Spleen (tissue), 11 donors: ENCODE measurements at regions not wholly inside any gene's neighbourhood (a gene's known extent, or its start where the extent isn't known, plus 50 kb on each side); places are given as distances from the start of the nearest gene placed in this dataset.
"Not testable (repeated sequence)": the region's sequence is repeated elsewhere in the genome, so short reads cannot be mapped to it uniquely, and the experiment has no call there.

Experiments
- DNase-seq: peaks from one replicate; pipeline ENCODE4 v3.0.0-alpha.2; 2020
- H3K27ac ChIP-seq, 8 donors: fragments of 200-600 bp; sonication (generic) in 7 of 8; 1 replicate in 4 of 8; 2 replicates in 4 of 8; pipeline versions ENCODE4 v1.5.0 to v1.8.0; 2016 to 2021; ENCODE audit warnings: inconsistent platforms in 4 of 8, mild to moderate bottlenecking in 4 of 8, moderate library complexity in 1 of 8
- H3K27me3 ChIP-seq, 7 donors: fragments of 200-600 bp; sonication (generic) in 6 of 7; replicated peaks in 1 of 7; 1 replicate in 4 of 7; 2 replicates in 3 of 7; pipeline versions ENCODE4 v1.5.0 to v1.8.0; 2016 to 2021; ENCODE audit warnings: inconsistent platforms in 3 of 7, mild to moderate bottlenecking in 1 of 7
- H3K36me3 ChIP-seq, 6 donors: fragments of 200-600 bp; sonication (generic) in 5 of 6; 1 replicate in 4 of 6; 2 replicates in 2 of 6; pipeline versions ENCODE4 v1.5.0 to v1.8.0; 2016 to 2021; ENCODE audit warnings: inconsistent platforms in 2 of 6
- H3K4me1 ChIP-seq, 6 donors: fragments of 200-600 bp; sonication (generic) in 5 of 6; 1 replicate in 3 of 6; 2 replicates in 3 of 6; pipeline versions ENCODE4 v1.5.0 to v1.8.0; 2016 to 2021; ENCODE audit warnings: inconsistent platforms in 3 of 6
- H3K4me3 ChIP-seq, 8 donors: fragments of 200-600 bp; sonication (generic) in 7 of 8; 1 replicate in 4 of 8; 2 replicates in 4 of 8; pipeline versions ENCODE4 v1.5.0 to v1.8.0; 2016 to 2021; ENCODE audit warnings: inconsistent platforms in 4 of 8, mild to moderate bottlenecking in 4 of 8, moderate library complexity in 2 of 8
- H3K9me3 ChIP-seq, 8 donors: fragments of 200-600 bp; sonication (generic) in 7 of 8; 1 replicate in 4 of 8; 2 replicates in 4 of 8; pipeline versions ENCODE4 v1.5.0 to v1.8.0; 2016 to 2021; ENCODE audit warnings: inconsistent platforms in 4 of 8
- POLR2A ChIP-seq, 3 donors: fragments of 450-650 bp; IDR thresholded peaks; one replicate each; pipeline ENCODE4 v1.5.1; 2017; ENCODE audit warnings: antibody characterized with exemption in 3 of 3, mild to moderate bottlenecking in 1 of 3
- POLR2AphosphoS5 ChIP-seq, 3 donors: sonication (generic); formaldehyde crosslinking; IDR thresholded peaks; one replicate each; pipeline ENCODE4 v1.5.1; 2017; ENCODE audit warnings: antibody characterized with exemption in 3 of 3
- WGBS, 5 donors: extraction: QIAGEN DNeasy Blood & Tissue Kit in 3 of 5; methylation state at CpG; one replicate each; pipeline versions ENCODE4 v1.1.5 to v1.1.7; 2013 to 2018; 5-methylcytosine and 5-hydroxymethylcytosine counted together
- intact Hi-C: fragments of 100-400 bp; cut with DNase I; formaldehyde crosslinking; loops from one replicate; pipeline ENCODE4 v1.15.0; 2023; ENCODE audit warnings: low total_unique reads
- TF ChIP-seq, protein P1 (sequence below), 11 experiments: fragments of 200-600 bp in 7 of 11; fragments of 450-650 bp in 4 of 11; sonication (generic) in 4 of 11; IDR thresholded peaks in 8 of 11; conservative IDR thresholded peaks in 3 of 11; 1 replicate in 7 of 11; 2 replicates in 4 of 11; pipeline versions ENCODE4 v1.4.0 to v1.8.0; 2016 to 2021; ENCODE audit warnings: antibody characterized with exemption in 11 of 11, inconsistent platforms in 4 of 11, mild to moderate bottlenecking in 1 of 11
- donor health status: healthy with polysubstance abuse.
- donor health status: DM: no; HTN: no; CAD: no; lungs with moderate emphysema.
- donor health status: DM: no; HTN: no; CAD: no.
- donor health status: Bipolar disorder and iron deficiency.
- donor health status: healthy.
- donor health status: DM: no; HTN: no; CAD: no.
- donor health status: DM: yes; HTN: yes; CAD: no.

DNA sequence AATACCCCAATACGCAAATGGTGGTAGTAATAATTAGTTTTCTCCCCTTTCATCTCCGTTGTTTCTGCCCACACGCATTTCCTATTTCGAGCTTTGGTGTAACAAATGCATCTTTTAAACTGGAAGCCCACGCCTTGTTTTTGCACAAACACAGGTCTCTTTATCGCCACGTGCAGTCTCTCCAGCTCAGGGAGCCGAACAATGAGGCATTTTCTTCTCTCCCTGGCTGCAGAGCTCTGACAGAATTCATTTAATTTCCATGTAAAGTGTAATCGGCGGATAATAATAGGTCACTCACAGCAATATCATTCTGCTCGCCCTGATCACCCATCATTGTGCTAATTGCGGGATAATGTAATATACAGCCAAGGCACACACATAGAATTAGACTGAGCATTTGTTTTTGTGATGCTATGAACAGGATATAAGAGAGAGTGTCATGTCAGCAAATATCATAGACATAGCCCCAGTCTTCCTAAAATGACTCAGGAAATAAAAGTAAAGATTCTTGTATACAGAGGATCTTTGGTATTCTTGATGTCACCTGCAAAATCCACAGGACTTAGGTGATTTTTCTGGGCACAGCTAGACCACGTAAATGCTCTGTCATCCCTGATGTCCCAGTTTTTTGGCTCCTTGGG is 452.6 kb upstream of the CDH11 start:
- H3K4me1 ChIP-seq: no peaks in the 10 kb centered on the region
- no peak overlapping the region for H3K27ac ChIP-seq
- TF ChIP-seq POLR2A (IDR thresholded peaks at IDR 0.05) (no peak), POLR2AphosphoS5 (IDR thresholded peaks at IDR 0.05) (no peak)
- TF ChIP-seq, protein P1, sequence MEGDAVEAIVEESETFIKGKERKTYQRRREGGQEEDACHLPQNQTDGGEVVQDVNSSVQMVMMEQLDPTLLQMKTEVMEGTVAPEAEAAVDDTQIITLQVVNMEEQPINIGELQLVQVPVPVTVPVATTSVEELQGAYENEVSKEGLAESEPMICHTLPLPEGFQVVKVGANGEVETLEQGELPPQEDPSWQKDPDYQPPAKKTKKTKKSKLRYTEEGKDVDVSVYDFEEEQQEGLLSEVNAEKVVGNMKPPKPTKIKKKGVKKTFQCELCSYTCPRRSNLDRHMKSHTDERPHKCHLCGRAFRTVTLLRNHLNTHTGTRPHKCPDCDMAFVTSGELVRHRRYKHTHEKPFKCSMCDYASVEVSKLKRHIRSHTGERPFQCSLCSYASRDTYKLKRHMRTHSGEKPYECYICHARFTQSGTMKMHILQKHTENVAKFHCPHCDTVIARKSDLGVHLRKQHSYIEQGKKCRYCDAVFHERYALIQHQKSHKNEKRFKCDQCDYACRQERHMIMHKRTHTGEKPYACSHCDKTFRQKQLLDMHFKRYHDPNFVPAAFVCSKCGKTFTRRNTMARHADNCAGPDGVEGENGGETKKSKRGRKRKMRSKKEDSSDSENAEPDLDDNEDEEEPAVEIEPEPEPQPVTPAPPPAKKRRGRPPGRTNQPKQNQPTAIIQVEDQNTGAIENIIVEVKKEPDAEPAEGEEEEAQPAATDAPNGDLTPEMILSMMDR (IDR thresholded peaks at IDR 0.05 in 8 of 11, conservative IDR thresholded peaks at IDR 0.05 in 3 of 11): no peak
- peaks cover 0 to 9% (median 7%) of the 10 kb centered on the region in 8 donors for H3K9me3 ChIP-seq
- no peaks in the 10 kb centered on the region for H3K36me3 ChIP-seq
- no peak overlapping the region for H3K4me3 ChIP-seq
- 71 to 89% (median 77%) methylated on average over 13 of the region's 13 CpGs for whole genome bisulfite sequencing, 5 donors
- no peaks in the 10 kb centered on the region for H3K27me3 ChIP-seq
- no peak for DNase-seq
- intact Hi-C loops: no loop called here

DNA sequence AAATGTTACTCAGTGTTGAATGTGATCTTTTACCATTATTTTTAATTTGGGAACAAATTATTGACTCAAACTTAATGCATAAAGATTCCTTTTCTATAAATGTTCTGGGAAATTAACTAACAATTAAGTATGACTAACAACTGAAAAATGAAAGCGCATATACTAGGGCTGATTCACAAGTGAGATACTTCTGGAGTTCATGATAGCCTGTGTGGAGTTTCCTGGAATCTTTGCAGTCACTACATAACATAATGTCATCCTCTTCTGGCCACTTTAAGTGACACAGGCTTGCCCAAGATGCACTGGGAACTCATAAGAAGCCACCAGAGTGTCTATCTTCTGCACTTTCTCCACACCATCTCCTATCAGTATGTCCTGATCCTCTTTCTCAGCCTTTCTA is 450.3 kb upstream of the CDH11 start:
- Histone ChIP-seq H3K4me3 (no peak overlapping the region), H3K36me3 (no peaks in the 10 kb centered on the region), H3K4me1 (no peaks in the 10 kb centered on the region), H3K27ac (no peak overlapping the region), H3K9me3 (peaks cover 0 to 13% (median 7%) of the 10 kb centered on the region in 8 donors), H3K27me3 (no peaks in the 10 kb centered on the region)
- DNase-seq: no peak
- TF ChIP-seq, protein P1 (IDR thresholded peaks at IDR 0.05 in 8 of 11, conservative IDR thresholded peaks at IDR 0.05 in 3 of 11): no peak
- TF ChIP-seq POLR2A (IDR thresholded peaks at IDR 0.05) (no peak), POLR2AphosphoS5 (IDR thresholded peaks at IDR 0.05) (no peak)
- 66 to 88% (median 73%) methylated on average over 1 of the region's 1 CpG for WGBS, 5 donors
- intact Hi-C loops: no loop called here

DNA sequence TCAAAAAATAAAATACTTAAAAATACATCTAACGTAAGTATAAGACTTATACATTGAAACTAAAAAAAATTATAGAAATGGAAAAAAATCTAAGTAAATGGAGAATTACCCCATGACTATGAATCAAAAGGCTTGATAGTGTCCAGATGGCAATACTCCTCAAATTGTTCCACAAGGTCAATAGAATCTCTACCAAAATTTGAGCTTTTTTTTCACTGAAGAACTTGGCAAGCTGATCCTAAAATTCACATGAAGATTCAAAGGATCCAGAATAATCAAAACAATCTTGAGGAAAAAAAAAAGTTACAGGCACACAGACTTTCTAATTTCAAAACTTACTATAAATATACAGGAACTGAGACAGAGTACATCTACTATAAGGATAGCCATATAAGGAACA is 448.4 kb upstream of the CDH11 start:
- Histone ChIP-seq H3K27me3 (no peaks in the 10 kb centered on the region), H3K27ac (no peak overlapping the region), H3K36me3 (no peaks in the 10 kb centered on the region), H3K4me1 (no peaks in the 10 kb centered on the region), H3K9me3 (peaks cover 0 to 13% (median 7%) of the 10 kb centered on the region in 8 donors), H3K4me3 (no peak overlapping the region)
- DNase-seq: no peak
- WGBS, 5 donors: 87 to 95% (median 90%) methylated on average over 1 of the region's 1 CpG
- no peak for TF ChIP-seq POLR2AphosphoS5 (IDR thresholded peaks at IDR 0.05)
- TF ChIP-seq POLR2A (IDR thresholded peaks at IDR 0.05): no peak
- TF ChIP-seq, protein P1 (IDR thresholded peaks at IDR 0.05 in 8 of 11, conservative IDR thresholded peaks at IDR 0.05 in 3 of 11): no peak
- intact Hi-C loops: no loop called here

DNA sequence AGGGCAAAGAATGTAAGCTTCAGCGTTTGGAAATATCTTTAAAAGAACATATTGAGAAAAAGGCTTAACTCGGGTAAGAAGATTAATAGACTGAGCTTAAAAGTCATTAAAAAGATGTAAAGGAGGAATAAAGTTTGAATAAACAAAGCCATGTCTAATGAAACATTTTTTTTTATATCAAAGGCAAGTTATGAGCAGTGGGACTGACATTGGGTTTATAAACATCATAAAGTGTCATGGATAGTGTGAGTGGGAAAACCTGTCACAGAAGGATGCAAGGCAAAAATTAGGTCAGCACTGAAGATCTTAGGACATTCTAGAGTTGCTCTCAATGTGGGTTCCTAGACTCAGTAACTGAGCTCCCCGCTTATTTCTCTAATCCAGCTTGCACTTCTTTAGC is 438.0 kb upstream of the CDH11 start:
- Histone ChIP-seq H3K9me3 (peaks cover 0 to 31% (median 20%) of the 10 kb centered on the region in 8 donors), H3K36me3 (no peaks in the 10 kb centered on the region), H3K4me3 (no peak overlapping the region), H3K27ac (no peak overlapping the region), H3K4me1 (no peaks in the 10 kb centered on the region), H3K27me3 (no peaks in the 10 kb centered on the region)
- intact Hi-C loops: no loop called here
- no peak for TF ChIP-seq POLR2A (IDR thresholded peaks at IDR 0.05)
- TF ChIP-seq, protein P1 (IDR thresholded peaks at IDR 0.05 in 8 of 11, conservative IDR thresholded peaks at IDR 0.05 in 3 of 11): no peak
- DNase-seq: no peak
- WGBS, 5 donors: 83 to 95% (median 89%) methylated on average over 3 of the region's 3 CpGs

DNA sequence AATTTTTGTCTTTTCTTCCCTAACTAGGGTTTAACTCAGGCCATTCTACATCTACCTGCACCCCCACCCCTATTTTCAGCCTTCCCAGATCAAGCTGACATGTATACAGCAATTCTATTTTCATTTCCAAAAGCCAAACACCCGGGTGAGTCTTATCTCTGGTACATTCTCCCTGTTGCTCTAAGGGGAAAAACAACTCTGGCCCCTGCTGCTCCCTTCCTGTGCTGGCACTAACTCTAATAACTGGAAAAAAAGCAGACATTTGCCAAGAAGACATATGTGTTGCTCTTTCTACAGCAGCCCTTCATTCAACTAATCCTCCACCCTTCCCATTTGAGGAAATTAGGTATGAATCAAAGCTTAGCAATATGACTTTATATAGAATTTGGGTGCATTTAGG is 427.8 kb upstream of the CDH11 start:
- peaks cover 0 to 14% (median 3%) of the 10 kb centered on the region in 8 donors for H3K9me3 ChIP-seq
- H3K36me3 ChIP-seq, H3K4me1 ChIP-seq, DNase-seq, H3K27ac ChIP-seq, H3K4me3 ChIP-seq, intact Hi-C loops, H3K27me3 ChIP-seq: not testable (repeated sequence)
- WGBS, 5 donors: 9 to 34% (median 26%) methylated on average over 1 of the region's 1 CpG
